ENCODE measurements at regions not wholly inside any gene's neighbourhood (a gene's known extent, or its start where the extent isn't known, plus 50 kb on each side); places are given as distances from the start of the nearest gene placed in this dataset.

DNA sequence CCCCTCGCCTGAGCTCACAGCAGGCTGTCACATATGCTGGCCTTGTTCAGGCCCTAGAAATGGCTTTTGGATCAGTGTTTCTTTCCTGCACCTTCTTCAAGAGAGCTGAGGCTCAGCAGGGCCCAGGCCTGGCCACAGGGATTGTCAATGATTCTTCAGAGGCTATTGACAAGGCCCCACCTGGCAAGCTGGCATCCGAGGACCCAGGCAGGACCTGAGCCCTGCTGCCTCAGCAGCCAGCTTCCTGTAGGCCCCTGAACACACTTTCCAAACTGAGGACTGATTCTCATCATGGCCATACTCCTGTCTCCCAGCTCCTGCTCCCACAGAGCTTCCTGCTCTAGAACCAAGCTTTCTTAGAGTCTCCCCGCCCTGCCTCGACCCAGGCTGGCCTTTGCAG lies 136.8 kb downstream of the UQCRFS1 start:
- TF ChIP-seq, protein P1, sequence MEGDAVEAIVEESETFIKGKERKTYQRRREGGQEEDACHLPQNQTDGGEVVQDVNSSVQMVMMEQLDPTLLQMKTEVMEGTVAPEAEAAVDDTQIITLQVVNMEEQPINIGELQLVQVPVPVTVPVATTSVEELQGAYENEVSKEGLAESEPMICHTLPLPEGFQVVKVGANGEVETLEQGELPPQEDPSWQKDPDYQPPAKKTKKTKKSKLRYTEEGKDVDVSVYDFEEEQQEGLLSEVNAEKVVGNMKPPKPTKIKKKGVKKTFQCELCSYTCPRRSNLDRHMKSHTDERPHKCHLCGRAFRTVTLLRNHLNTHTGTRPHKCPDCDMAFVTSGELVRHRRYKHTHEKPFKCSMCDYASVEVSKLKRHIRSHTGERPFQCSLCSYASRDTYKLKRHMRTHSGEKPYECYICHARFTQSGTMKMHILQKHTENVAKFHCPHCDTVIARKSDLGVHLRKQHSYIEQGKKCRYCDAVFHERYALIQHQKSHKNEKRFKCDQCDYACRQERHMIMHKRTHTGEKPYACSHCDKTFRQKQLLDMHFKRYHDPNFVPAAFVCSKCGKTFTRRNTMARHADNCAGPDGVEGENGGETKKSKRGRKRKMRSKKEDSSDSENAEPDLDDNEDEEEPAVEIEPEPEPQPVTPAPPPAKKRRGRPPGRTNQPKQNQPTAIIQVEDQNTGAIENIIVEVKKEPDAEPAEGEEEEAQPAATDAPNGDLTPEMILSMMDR (IDR thresholded peaks at IDR 0.05; ENCODE audit: low read depth, low read length), result no peak
- TF ChIP-seq MAX (IDR thresholded peaks at IDR 0.05; ENCODE audit: low read depth, low read length) (no peak), POLR2A (IDR thresholded peaks at IDR 0.05; ENCODE audit: extremely low read depth, insufficient read length) (no peak), MYC (IDR thresholded peaks at IDR 0.05; ENCODE audit: low read depth, low read length) (no peak)
